Endothelial cell (in vitro differentiated cells): ENCODE measurements at regions not wholly inside any gene's neighbourhood (a gene's known extent, or its start where the extent isn't known, plus 50 kb on each side); places are given as distances from the start of the nearest gene placed in this dataset.

Source experiments
- DNase-seq: peaks from one replicate; pipeline ENCODE4 v3.0.0; 2021; ENCODE audit warnings: low spot score
- H3K27ac Mint-ChIP-seq: one replicate; pipeline ENCODE4 v1.8.0; 2021; ENCODE audit warnings: mixed read lengths, inconsistent platforms; ENCODE audit not compliant: unreplicated experiment
- H3K27me3 Mint-ChIP-seq: one replicate; pipeline ENCODE4 v1.8.0; 2021; ENCODE audit warnings: mild to moderate bottlenecking, moderate library complexity, mixed read lengths, inconsistent platforms; ENCODE audit not compliant: unreplicated experiment
- H3K36me3 Mint-ChIP-seq: one replicate; pipeline ENCODE4 v1.8.0; 2021; ENCODE audit warnings: mild to moderate bottlenecking, low read depth, mixed read lengths, inconsistent platforms; ENCODE audit not compliant: unreplicated experiment
- H3K4me1 Mint-ChIP-seq: one replicate; pipeline ENCODE4 v1.8.0; 2021; ENCODE audit warnings: mild to moderate bottlenecking, mixed read lengths, inconsistent platforms; ENCODE audit not compliant: unreplicated experiment
- H3K4me3 Mint-ChIP-seq: one replicate; pipeline ENCODE4 v1.8.0; 2021; ENCODE audit warnings: mild to moderate bottlenecking, mixed read lengths, inconsistent platforms; ENCODE audit not compliant: unreplicated experiment
- H3K9me3 Mint-ChIP-seq: one replicate; pipeline ENCODE4 v1.8.0; 2021; ENCODE audit warnings: mixed read lengths, inconsistent platforms; ENCODE audit not compliant: unreplicated experiment
- TF ChIP-seq, protein P1 (sequence below): fragments of 200-600 bp; sonication (generic); IDR thresholded peaks from one replicate; pipeline ENCODE4 v1.5.0; 2021; ENCODE audit warnings: antibody characterized with exemption; ENCODE audit not compliant: unreplicated experiment

DNA sequence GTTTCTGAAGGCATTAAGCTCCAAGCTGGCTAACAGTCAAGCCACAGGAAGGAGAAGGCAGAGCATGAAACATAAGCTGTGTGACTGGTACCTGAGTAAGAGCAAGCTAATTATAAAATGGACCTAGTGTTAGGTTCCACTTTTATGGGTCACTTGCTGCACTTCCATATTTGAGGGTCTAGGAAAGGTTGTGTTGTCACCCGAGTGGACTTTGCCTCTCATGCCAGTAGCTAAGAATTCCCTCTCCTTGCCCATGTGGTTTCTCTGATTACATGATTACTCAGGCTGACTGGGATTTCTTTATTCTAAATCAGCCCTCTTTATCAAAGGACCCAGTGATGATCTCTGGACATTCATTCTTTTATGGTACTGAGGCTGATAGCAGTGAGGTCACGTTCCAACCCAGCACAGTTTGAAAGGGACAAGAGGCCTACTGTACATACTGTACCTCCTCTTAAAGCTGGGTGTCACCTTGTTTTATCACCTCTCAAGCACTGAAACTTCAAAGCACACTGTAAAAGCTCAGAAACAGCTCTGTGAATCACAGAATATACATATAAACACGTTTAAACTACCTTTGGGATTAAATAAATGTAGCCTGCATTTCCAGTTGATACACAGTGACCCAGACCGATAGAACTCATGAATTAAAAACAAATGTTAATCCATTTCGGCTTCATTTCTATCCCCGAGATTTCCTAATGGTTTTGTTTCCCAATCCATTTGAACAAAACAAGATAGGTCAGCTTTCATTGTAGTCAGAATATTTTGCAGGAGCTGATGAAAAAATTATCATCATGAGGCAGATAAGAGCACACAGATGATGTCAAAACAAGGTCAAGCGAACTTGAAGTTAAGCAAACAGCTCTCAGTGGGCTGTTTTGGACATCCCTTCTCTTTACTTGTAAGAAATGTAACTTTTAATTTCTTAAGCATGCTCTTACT is 96.5 kb downstream of the ALDH8A1 start:
- no peak overlapping the region for H3K4me3 Mint-ChIP-seq
- TF ChIP-seq, protein P1, sequence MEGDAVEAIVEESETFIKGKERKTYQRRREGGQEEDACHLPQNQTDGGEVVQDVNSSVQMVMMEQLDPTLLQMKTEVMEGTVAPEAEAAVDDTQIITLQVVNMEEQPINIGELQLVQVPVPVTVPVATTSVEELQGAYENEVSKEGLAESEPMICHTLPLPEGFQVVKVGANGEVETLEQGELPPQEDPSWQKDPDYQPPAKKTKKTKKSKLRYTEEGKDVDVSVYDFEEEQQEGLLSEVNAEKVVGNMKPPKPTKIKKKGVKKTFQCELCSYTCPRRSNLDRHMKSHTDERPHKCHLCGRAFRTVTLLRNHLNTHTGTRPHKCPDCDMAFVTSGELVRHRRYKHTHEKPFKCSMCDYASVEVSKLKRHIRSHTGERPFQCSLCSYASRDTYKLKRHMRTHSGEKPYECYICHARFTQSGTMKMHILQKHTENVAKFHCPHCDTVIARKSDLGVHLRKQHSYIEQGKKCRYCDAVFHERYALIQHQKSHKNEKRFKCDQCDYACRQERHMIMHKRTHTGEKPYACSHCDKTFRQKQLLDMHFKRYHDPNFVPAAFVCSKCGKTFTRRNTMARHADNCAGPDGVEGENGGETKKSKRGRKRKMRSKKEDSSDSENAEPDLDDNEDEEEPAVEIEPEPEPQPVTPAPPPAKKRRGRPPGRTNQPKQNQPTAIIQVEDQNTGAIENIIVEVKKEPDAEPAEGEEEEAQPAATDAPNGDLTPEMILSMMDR: no peak
- H3K27ac Mint-ChIP-seq: no peak overlapping the region
- H3K4me1 Mint-ChIP-seq: no peaks in the 10 kb centered on the region
- H3K36me3 Mint-ChIP-seq: no peaks in the 10 kb centered on the region
- H3K9me3 Mint-ChIP-seq: no peaks in the 10 kb centered on the region
- no peak for DNase-seq
- H3K27me3 Mint-ChIP-seq: no peaks in the 10 kb centered on the region

DNA sequence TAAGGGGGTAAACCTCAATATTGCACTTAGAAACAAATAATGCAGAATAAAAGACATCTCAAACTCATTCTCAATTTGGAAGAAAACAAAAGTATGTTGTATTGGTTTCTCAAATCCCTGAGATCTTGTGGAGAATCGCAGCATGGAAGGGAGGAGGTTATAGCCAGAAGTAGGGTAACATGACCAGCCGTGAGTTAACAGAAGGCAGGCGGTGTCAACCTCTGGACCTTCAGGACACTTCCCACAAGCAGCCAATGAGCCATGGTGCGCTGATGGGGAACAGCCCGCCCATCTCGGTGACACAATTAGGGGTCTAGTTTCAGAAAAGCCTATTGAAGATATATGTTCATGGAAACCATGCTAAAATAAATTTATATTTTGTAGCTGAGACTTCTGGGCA is 98.4 kb downstream of the ALDH8A1 start:
- peaks cover 2% of the 10 kb centered on the region for H3K27me3 Mint-ChIP-seq
- no peak overlapping the region for H3K27ac Mint-ChIP-seq
- no peaks in the 10 kb centered on the region for H3K36me3 Mint-ChIP-seq
- no peak for DNase-seq
- TF ChIP-seq, protein P1: no peak
- H3K4me3 Mint-ChIP-seq: no peak overlapping the region
- no peaks in the 10 kb centered on the region for H3K4me1 Mint-ChIP-seq
- H3K9me3 Mint-ChIP-seq: no peaks in the 10 kb centered on the region

DNA sequence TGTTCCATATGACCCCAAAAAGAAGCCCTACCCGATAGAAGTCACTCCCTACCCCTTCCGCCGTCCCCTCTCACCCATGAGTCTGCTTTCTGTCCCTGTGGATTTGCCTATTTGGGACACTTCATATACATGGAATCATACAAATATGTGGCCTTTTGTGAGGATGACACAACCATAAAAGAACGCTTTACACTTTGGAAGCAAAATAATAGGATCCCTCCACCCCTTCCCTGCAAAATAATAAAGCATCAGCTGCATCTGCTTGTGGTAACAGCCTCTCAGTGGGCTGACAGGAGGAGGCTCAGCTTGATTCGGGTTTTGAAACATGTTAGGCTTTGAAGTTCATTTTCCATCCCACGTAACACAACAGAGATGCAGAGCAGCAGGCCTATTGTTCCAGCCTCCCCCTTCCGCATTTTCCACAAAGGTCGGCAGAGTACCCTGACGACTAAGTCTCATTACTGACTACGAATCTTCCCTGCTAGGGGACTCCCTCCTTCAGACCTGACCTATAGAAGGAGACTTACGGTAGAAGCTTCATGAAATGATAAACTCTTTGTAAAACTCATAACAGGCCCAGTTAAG is 99.1 kb downstream of the ALDH8A1 start:
- Mint-ChIP-seq H3K4me3 (no peak overlapping the region), H3K27me3 (peaks cover 2% of the 10 kb centered on the region), H3K4me1 (no peaks in the 10 kb centered on the region), H3K36me3 (no peaks in the 10 kb centered on the region), H3K27ac (no peak overlapping the region), H3K9me3 (no peaks in the 10 kb centered on the region)
- TF ChIP-seq, protein P1: no peak
- no peak for DNase-seq

DNA sequence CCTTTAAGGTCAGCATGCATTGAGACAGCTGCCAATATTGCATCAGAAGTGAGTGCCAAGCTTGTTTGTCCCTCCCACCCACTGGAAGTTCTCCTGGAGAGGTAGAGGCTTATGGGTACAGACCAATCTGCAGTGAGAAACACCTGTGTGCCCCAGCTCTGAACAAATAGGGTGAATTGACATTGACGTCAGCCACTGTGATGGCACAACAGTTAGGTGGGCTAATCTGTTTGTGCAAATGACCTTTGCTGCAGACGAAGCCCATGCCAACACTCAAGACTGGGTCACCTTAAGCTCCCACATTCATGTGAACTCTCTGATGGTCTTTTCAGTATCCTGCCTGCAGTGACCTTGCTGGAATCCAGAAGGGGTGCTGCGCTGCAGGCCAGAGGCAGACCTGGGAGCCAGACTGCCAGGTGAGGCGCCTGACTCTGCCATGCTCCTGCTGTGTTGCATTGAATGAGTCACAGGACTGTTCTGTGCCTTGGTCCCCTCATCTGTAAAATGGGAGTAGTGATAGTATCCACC is 99.9 kb downstream of the ALDH8A1 start:
- Mint-ChIP-seq H3K4me1 (no peaks in the 10 kb centered on the region), H3K36me3 (no peaks in the 10 kb centered on the region), H3K9me3 (no peaks in the 10 kb centered on the region), H3K27me3 (peaks cover 2% of the 10 kb centered on the region), H3K27ac (no peak overlapping the region), H3K4me3 (no peak overlapping the region)
- TF ChIP-seq, protein P1: no peak
- DNase-seq: no peak

DNA sequence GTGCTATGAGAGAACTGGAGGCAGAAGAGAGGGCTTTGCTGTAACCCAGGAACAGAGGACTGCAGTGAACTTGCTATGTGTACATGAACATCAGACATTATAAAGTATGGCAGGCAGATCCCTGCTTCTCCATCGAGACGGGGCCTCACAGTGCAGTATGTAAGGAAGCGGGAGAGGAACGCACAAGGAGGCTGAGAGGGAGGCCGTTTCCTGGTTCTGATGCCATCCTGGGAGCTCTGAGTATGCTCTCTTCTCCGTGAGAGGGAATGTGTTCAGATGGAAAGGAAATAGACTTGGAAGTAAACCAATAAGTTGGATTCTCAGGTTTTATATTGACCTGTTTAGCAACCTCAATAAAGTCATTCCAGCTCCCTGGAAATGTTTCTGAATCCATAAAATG is 101.8 kb downstream of the ALDH8A1 start:
- Mint-ChIP-seq H3K27me3 (peaks cover 2% of the 10 kb centered on the region), H3K4me3 (no peak overlapping the region), H3K36me3 (no peaks in the 10 kb centered on the region), H3K27ac (no peak overlapping the region), H3K9me3 (no peaks in the 10 kb centered on the region), H3K4me1 (no peaks in the 10 kb centered on the region)
- TF ChIP-seq, protein P1: no peak
- no peak for DNase-seq
